Esophagus squamous epithelium (tissue), 4 donors: ENCODE measurements at regions not wholly inside any gene's neighbourhood (a gene's known extent, or its start where the extent isn't known, plus 50 kb on each side); places are given as distances from the start of the nearest gene placed in this dataset.

Experiments used
- POLR2A ChIP-seq, 4 donors: fragments of 450-650 bp; IDR thresholded peaks; one replicate each; pipeline ENCODE4 v1.6.1; 2017; ENCODE audit warnings: antibody characterized with exemption in 4 of 4, mild to moderate bottlenecking in 4 of 4, moderate library complexity in 3 of 4
- TF ChIP-seq, protein P1 (sequence below), 6 experiments: fragments of 450-650 bp in 4 of 6; fragments of 200-600 bp in 2 of 6; sonication (generic) in 2 of 6; IDR thresholded peaks; one replicate each; pipeline ENCODE4 v1.5.1; 2016 to 2019; ENCODE audit warnings: antibody characterized with exemption in 6 of 6, mild to moderate bottlenecking in 4 of 6, moderate library complexity in 4 of 6

- TF ChIP-seq, protein P1, sequence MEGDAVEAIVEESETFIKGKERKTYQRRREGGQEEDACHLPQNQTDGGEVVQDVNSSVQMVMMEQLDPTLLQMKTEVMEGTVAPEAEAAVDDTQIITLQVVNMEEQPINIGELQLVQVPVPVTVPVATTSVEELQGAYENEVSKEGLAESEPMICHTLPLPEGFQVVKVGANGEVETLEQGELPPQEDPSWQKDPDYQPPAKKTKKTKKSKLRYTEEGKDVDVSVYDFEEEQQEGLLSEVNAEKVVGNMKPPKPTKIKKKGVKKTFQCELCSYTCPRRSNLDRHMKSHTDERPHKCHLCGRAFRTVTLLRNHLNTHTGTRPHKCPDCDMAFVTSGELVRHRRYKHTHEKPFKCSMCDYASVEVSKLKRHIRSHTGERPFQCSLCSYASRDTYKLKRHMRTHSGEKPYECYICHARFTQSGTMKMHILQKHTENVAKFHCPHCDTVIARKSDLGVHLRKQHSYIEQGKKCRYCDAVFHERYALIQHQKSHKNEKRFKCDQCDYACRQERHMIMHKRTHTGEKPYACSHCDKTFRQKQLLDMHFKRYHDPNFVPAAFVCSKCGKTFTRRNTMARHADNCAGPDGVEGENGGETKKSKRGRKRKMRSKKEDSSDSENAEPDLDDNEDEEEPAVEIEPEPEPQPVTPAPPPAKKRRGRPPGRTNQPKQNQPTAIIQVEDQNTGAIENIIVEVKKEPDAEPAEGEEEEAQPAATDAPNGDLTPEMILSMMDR (IDR thresholded peaks at IDR 0.05) = no peak
- TF ChIP-seq POLR2A (IDR thresholded peaks at IDR 0.05) = no peak
Measured at GRCh38 chr13:50078895-50079654, 63.8 kb downstream of the KCNRG start.
